ENCODE measurements at regions not wholly inside any gene's neighbourhood (a gene's known extent, or its start where the extent isn't known, plus 50 kb on each side); places are given as distances from the start of the nearest gene placed in this dataset.

DNA sequence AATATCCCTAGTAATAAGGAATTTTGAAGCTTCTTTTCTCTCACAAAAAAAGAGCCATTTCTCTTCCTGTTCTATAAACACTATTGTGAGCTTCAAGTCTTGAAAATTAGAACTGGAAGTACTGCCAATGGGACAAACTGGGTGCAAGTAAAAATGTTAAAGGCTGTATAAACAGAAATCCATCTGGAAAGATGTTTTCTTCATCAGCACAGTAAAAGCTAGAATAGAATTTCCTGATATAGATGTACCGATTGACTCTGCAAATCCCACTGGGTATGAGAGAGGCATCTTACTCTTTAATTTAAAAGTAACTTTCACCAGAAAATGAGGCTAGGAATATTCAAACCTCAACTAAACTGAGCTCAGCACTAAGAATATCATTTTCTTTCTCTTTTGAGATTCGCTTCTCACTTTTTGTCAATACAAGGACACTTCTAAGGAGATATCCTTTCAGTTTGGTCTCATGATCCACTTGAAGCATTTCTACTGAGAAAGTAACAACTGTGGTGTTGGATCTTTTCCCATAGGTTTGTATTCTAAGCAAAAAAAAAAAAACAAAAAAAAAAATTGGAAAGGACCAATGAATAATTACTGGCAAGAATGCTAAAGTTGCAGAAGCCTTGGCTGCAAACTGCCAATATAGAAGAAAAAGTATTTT is 169.0 kb upstream of the PRDM1 start:
- intact Hi-C loops (cut with micrococcal nuclease): no loop called here

DNA sequence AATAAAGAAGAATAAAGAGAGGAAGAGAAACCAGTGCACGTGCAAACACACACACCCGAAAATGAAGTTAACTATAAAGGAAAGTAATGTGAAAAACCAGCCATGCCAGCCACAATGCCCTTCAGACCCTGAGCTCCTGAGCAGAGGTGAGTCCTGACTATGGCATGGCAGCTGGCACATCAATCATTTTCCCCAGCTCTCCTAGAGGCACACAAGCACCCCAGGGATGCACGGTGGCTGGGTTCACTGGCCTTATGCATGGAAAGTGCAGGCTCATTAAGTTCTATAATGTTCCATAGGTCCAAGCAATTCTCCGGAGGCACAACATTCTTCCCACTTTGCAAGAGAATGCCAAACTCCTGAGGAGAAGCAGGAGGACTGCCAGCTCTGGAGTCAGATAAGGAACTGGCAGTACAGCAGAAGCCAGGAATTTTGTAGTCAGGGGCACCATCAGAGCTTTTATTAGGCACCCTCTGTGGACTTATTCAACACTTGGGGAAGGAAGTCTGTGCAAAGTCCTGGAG is 175.0 kb upstream of the PRDM1 start:
- intact Hi-C loops (cut with micrococcal nuclease): no loop called here

DNA sequence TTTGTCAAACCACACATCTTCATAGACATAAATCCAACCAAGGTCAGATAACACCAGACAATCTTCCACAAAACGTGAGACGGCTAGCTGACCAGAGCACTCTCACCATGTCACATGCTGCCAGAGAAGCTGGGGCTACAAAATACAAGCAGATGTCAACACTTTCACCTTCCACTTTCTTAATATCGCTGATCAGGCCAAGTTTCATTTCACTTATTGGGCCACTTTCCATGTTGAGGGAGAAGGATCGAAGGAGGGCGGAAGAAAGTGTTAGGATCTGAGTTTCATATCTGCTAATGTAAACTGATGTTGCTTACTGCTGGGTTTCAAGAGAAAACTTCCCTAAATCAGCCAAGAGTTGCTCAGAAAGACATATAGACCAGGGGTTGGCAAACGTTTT is 177.0 kb upstream of the PRDM1 start:
- intact Hi-C loops (cut with micrococcal nuclease): no loop called here

DNA sequence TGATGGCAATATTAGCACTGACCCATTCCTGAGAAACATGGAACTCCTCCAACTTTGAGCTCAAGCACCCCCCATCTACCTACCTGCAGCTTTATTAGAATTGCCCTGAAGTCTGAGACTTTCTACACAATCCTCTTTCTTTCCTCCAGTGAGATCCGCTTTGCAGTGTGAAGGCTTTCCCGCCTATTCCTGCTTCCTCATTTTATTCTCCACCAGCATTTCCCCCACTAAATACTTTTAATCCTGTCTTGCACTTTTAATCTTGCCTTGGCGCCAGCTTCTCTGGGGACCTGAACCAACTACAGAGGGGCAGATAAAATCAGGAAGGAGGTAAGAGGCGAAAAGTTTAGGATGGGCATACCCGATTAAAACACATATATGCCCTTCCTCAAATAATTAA is 178.1 kb upstream of the PRDM1 start:
- intact Hi-C loops (cut with micrococcal nuclease): no loop called here

- intact Hi-C loops (cut with micrococcal nuclease): no loop called here
These were observed 178.8 kb upstream of the PRDM1 start for GRCh38 chr6:105907301-105907700.

- intact Hi-C loops (cut with micrococcal nuclease): loop anchor here (5.0 kb wide), 3 partner anchors 90 to 195 kb away; no protein-coding TSS in a partner anchor
These were observed 183.6 kb upstream of the PRDM1 start for GRCh38 chr6:105902401-105903031.

- intact Hi-C loops (cut with micrococcal nuclease): loop anchor here (2.0 to 5.0 kb wide), 4 partner anchors 89 to 196 kb away; no protein-coding TSS in a partner anchor
These were observed 184.6 kb upstream of the PRDM1 start for GRCh38 chr6:105901583-105901982.

- intact Hi-C loops (cut with micrococcal nuclease): loop anchor here (1.0 to 5.0 kb wide), 5 partner anchors 88 to 254 kb away; no protein-coding TSS in a partner anchor
These were observed 185.8 kb upstream of the PRDM1 start for GRCh38 chr6:105900125-105900937.

GRCh38 chr6:105898286-105898685 is 187.8 kb upstream of the PRDM1 start:
- intact Hi-C loops (cut with micrococcal nuclease): no loop called here

- intact Hi-C loops (cut with micrococcal nuclease): no loop called here
These were observed 189.0 kb upstream of the PRDM1 start for GRCh38 chr6:105897131-105897530.

GRCh38 chr6:105896821-105897095 is 189.4 kb upstream of the PRDM1 start:
- intact Hi-C loops (cut with micrococcal nuclease): no loop called here

DNA sequence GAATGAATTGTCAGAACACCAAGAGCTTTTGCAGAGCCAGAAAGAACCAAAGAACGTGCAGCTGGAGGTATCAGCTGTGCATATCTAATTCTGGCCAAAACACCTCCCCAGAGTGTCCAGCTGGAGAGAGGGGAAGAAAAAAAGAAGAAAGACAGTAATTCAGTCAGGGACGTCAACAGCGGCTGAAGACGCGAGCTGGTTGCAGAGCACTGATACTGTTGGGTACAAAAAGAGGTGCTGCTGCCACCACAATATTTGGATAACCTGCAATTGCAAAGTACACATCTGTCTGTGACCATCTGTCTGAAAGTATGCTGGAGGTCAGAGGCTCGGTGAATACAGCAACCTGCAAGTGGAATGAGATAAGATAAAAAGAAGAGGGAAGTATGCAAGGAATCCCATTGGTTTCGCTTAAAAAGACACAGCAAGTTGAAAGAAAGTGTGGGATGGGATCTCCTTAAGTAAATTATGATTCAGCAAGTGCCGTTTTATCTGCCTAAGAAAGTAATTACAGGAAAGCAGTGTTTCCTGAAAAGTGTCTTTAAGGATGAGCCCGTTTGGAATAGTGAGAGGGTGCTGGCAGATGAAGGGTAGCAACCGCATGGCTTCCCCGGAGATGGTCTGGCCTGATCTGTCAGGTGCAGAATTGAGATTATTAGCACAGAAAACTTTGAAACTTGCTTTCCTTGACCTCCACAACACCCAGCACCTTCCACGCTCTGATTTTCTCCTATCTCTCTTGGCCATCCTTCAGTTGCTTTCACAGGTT is 189.9 kb upstream of the PRDM1 start:
- intact Hi-C loops (cut with micrococcal nuclease): no loop called here

DNA sequence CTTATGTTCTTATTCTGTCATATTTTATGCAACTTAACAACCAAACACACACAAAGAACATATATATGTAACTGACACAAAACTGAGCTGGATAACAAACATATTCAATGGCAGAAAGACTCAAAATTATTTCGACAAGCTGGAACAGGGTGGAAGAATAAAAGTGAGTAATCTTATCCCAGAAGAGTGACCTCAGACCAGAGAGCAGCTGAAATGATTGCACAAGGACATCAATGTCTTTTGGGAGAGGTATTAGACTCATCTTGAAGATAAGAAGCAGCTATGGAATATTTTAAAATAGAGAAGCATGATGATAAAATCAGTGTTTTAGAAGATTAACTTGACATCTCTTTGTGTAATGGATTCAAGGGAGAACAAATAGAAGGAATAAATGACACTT is 191.6 kb upstream of the PRDM1 start:
- intact Hi-C loops (cut with micrococcal nuclease): no loop called here

GRCh38 chr6:105893741-105894140 is 192.4 kb upstream of the PRDM1 start:
- intact Hi-C loops (cut with micrococcal nuclease): no loop called here

- intact Hi-C loops (cut with micrococcal nuclease): no loop called here
These were observed 193.4 kb upstream of the PRDM1 start for GRCh38 chr6:105892577-105893262.

GRCh38 chr6:105890521-105891244 is 195.5 kb upstream of the PRDM1 start:
- intact Hi-C loops (cut with micrococcal nuclease): no loop called here

- intact Hi-C loops (cut with micrococcal nuclease): no loop called here
These were observed 196.2 kb upstream of the PRDM1 start for GRCh38 chr6:105889902-105890301.

- intact Hi-C loops (cut with micrococcal nuclease): no loop called here
These were observed 199.2 kb upstream of the PRDM1 start for GRCh38 chr6:105886814-105887544.

GRCh38 chr6:105886066-105886813 is 199.9 kb upstream of the PRDM1 start:
- intact Hi-C loops (cut with micrococcal nuclease): no loop called here
